Fibroblast of lung (primary cell): ENCODE measurements at regions not wholly inside any gene's neighbourhood (a gene's known extent, or its start where the extent isn't known, plus 50 kb on each side); places are given as distances from the start of the nearest gene placed in this dataset.
A peak's percentile ranks its signal among the peaks of the same experiment; 100 is the strongest.

Experiments used
- DNase-seq, 2 donors: peaks; one replicate each; pipeline versions ENCODE4 v3.0.0 to v3.0.0-alpha.2; 2010; ENCODE audit warnings: low read depth in 2 of 2
- H2AFZ ChIP-seq: 2 replicates; pipeline ENCODE4 v1.5.1; 2012; ENCODE audit warnings: low read length, control low read depth, inconsistent platforms
- H3K27ac ChIP-seq: 2 replicates; pipeline ENCODE4 v1.5.1; 2011; ENCODE audit warnings: low read length, control low read depth; ENCODE audit not compliant: insufficient read depth
- H3K27me3 ChIP-seq: 2 replicates; pipeline ENCODE4 v1.5.1; 2011; ENCODE audit warnings: mild to moderate bottlenecking, low read length; ENCODE audit not compliant: control insufficient read depth, insufficient read depth
- H3K36me3 ChIP-seq: 2 replicates; pipeline ENCODE4 v1.5.1; 2011; ENCODE audit warnings: low read length; ENCODE audit not compliant: control insufficient read depth, insufficient read depth
- H3K4me1 ChIP-seq: 2 replicates; pipeline ENCODE4 v1.5.1; 2011; ENCODE audit warnings: low read length; ENCODE audit not compliant: control insufficient read depth, insufficient read depth; ENCODE audit errors: extremely low read depth
- H3K4me2 ChIP-seq: 2 replicates; pipeline ENCODE4 v1.5.1; 2011; ENCODE audit warnings: low read length, control low read depth; ENCODE audit not compliant: insufficient read depth; ENCODE audit errors: extremely low read depth
- H3K4me3 ChIP-seq, 4 experiments: fragments of 200-600 bp in 1 of 4; sonication (generic) in 1 of 4; replicated peaks in 1 of 4; 2 replicates each; pipeline ENCODE4 v1.5.1; 2011 to 2016; ENCODE audit warnings: low read length in 4 of 4, low read depth in 3 of 4, mild to moderate bottlenecking in 3 of 4, control low read depth in 2 of 4, inconsistent platforms in 1 of 4, mixed read lengths in 1 of 4; ENCODE audit not compliant: insufficient read depth in 1 of 4; ENCODE audit errors: control extremely low read depth in 1 of 4
- H3K79me2 ChIP-seq: 2 replicates; pipeline ENCODE4 v1.5.1; 2012; ENCODE audit warnings: mild to moderate bottlenecking, low read length, inconsistent platforms; ENCODE audit not compliant: control insufficient read depth, insufficient read depth
- H3K9ac ChIP-seq: 2 replicates; pipeline ENCODE4 v1.5.1; 2011; ENCODE audit warnings: mild to moderate bottlenecking, low read length, control low read depth; ENCODE audit not compliant: insufficient read depth
- H3K9me3 ChIP-seq: 2 replicates; pipeline ENCODE4 v1.5.1; 2012; ENCODE audit warnings: low read depth, low read length; ENCODE audit not compliant: control insufficient read depth, insufficient read depth
- H4K20me1 ChIP-seq: 2 replicates; pipeline ENCODE4 v1.5.1; 2011; ENCODE audit warnings: low read length; ENCODE audit not compliant: control insufficient read depth, insufficient read depth; ENCODE audit errors: extremely low read depth
- CTCF ChIP-seq, 2 donors: IDR thresholded peaks in 1 of 2; conservative IDR thresholded peaks in 1 of 2; 1 replicate in 1 of 2; 2 replicates in 1 of 2; pipeline ENCODE4 v1.5.1; 2011 to 2012; ENCODE audit warnings: low read length in 2 of 2, control low read depth in 1 of 2, inconsistent platforms in 1 of 2, low read depth in 1 of 2, mild to moderate bottlenecking in 1 of 2
- EZH2 ChIP-seq: IDR thresholded peaks from 2 replicates; pipeline ENCODE4 v1.5.1; 2012; ENCODE audit warnings: low read length, control low read depth, mild to moderate bottlenecking; ENCODE audit errors: missing control alignments

GRCh38 chr3:18295171-18295920 lies 129.8 kb downstream of the SATB1 start:
- DNase-seq, result peak; percentile 25 to 89
- peak in 1 of 2 donors; percentile 36 for TF ChIP-seq CTCF (conservative IDR thresholded peaks at IDR 0.05 in 1 of 2, IDR thresholded peaks at IDR 0.05 in 1 of 2; ENCODE audit: low read depth in 1 of 2, low read length in 2 of 2)
- no peak for TF ChIP-seq EZH2
- Histone ChIP-seq H2AFZ (no peak overlapping the region), H3K27ac (no peak overlapping the region), H3K4me2 (no peak overlapping the region), H3K9ac (no peak overlapping the region), H4K20me1 (no peaks in the 10 kb centered on the region), H3K4me1 (no peaks in the 10 kb centered on the region), H3K36me3 (no peaks in the 10 kb centered on the region), H3K4me3 (no peak overlapping the region), H3K79me2 (no peaks in the 10 kb centered on the region), H3K27me3 (no peaks in the 10 kb centered on the region), H3K9me3 (no peaks in the 10 kb centered on the region)

GRCh38 chr3:18290157-18290556 lies 135.0 kb downstream of the SATB1 start:
- no peak for DNase-seq
- Histone ChIP-seq H2AFZ (no peak overlapping the region), H3K9me3 (no peaks in the 10 kb centered on the region), H3K4me1 (no peaks in the 10 kb centered on the region), H3K79me2 (no peaks in the 10 kb centered on the region), H3K27ac (no peak overlapping the region), H3K4me3 (no peak overlapping the region), H3K36me3 (no peaks in the 10 kb centered on the region), H3K4me2 (no peak overlapping the region), H3K27me3 (no peaks in the 10 kb centered on the region), H4K20me1 (no peaks in the 10 kb centered on the region), H3K9ac (no peak overlapping the region)
- TF ChIP-seq EZH2 (no peak), CTCF (conservative IDR thresholded peaks at IDR 0.05 in 1 of 2, IDR thresholded peaks at IDR 0.05 in 1 of 2; ENCODE audit: low read depth in 1 of 2, low read length in 2 of 2) (no peak)

GRCh38 chr3:18288243-18288642 lies 136.9 kb downstream of the SATB1 start:
- Histone ChIP-seq H3K4me3 (no peak overlapping the region), H2AFZ (no peak overlapping the region), H4K20me1 (no peaks in the 10 kb centered on the region), H3K36me3 (no peaks in the 10 kb centered on the region), H3K27me3 (no peaks in the 10 kb centered on the region), H3K4me2 (no peak overlapping the region), H3K27ac (no peak overlapping the region), H3K4me1 (no peaks in the 10 kb centered on the region), H3K9me3 (no peaks in the 10 kb centered on the region), H3K79me2 (no peaks in the 10 kb centered on the region), H3K9ac (no peak overlapping the region)
- TF ChIP-seq EZH2, result no peak
- no peak for TF ChIP-seq CTCF (conservative IDR thresholded peaks at IDR 0.05 in 1 of 2, IDR thresholded peaks at IDR 0.05 in 1 of 2; ENCODE audit: low read depth in 1 of 2, low read length in 2 of 2)
- DNase-seq, result no peak
